Pancreas (tissue), 10 donors: ENCODE measurements at regions not wholly inside any gene's neighbourhood (a gene's known extent, or its start where the extent isn't known, plus 50 kb on each side); places are given as distances from the start of the nearest gene placed in this dataset.

ENCODE experiments used
- ATAC-seq, 4 donors: fragments of 200-7000 bp; cut with Tn5 transposase; one replicate each; pipeline versions ENCODE4 v1.8.0 to v1.9.1; 2020; ENCODE audit warnings: mild to moderate bottlenecking in 4 of 4, moderate library complexity in 4 of 4
- DNase-seq, 6 donors: peaks; one replicate each; pipeline ENCODE4 v3.0.0-alpha.2; 2020
- FAIRE-seq: peaks from 2 replicates; lab custom pipeline; 2012; peaks lifted over from hg19 to GRCh38; lab: Jason Lieb, UNC
- H3K27ac ChIP-seq, 4 donors: fragments of 200-600 bp; sonication (generic); 1 replicate in 3 of 4; 2 replicates in 1 of 4; pipeline versions ENCODE4 v1.5.0 to v1.8.0; 2020
- H3K27me3 ChIP-seq, 4 donors: fragments of 200-600 bp; one replicate each; pipeline ENCODE4 v1.8.0; 2021
- H3K36me3 ChIP-seq, 3 donors: fragments of 200-600 bp; sonication (generic) in 1 of 3; one replicate each; pipeline versions ENCODE4 v1.5.0 to v1.8.0; 2020 to 2021
- H3K4me1 ChIP-seq, 3 donors: fragments of 200-600 bp; one replicate each; pipeline ENCODE4 v1.8.0; 2021
- H3K4me3 ChIP-seq, 4 donors: fragments of 200-600 bp; sonication (generic) in 2 of 4; one replicate each; pipeline versions ENCODE4 v1.5.0 to v1.8.0; 2020 to 2021
- H3K9me3 ChIP-seq, 4 donors: fragments of 200-600 bp; one replicate each; pipeline ENCODE4 v1.8.0; 2021
- CTCF ChIP-seq, 4 donors: fragments of 200-600 bp; sonication (generic) in 3 of 4; IDR thresholded peaks; one replicate each; pipeline versions ENCODE4 v1.5.0 to v1.8.0; 2021; ENCODE audit warnings: antibody characterized with exemption in 4 of 4
- WGBS, 2 donors: extraction: QIAGEN DNeasy Blood & Tissue Kit; methylation state at CpG; one replicate each; pipeline ENCODE4 v1.1.7; 2013; 5-methylcytosine and 5-hydroxymethylcytosine counted together
- intact Hi-C, 3 donors: fragments of 100-400 bp; cut with DNase I; formaldehyde crosslinking; loops; one replicate each; pipeline versions ENCODE4 v1.11.1 to v1.14.2; 2022
- donor health status: healthy with polysubstance abuse.
- donor health status: DM: no; HTN: no; CAD: no; lungs with moderate emphysema.
- donor health status: DM: no; HTN: no; CAD: no.
- donor health status: control.
- donor health status: control.
- donor health status: Bipolar disorder and iron deficiency.
- donor health status: DM: yes; HTN: yes; CAD: no.
- donor health status: DM: no; HTN: no; CAD: no.
- donor health status: DM: no; HTN: no; CAD: no.
- donor health status: DM: yes; HTN: yes; CAD: no.

DNA sequence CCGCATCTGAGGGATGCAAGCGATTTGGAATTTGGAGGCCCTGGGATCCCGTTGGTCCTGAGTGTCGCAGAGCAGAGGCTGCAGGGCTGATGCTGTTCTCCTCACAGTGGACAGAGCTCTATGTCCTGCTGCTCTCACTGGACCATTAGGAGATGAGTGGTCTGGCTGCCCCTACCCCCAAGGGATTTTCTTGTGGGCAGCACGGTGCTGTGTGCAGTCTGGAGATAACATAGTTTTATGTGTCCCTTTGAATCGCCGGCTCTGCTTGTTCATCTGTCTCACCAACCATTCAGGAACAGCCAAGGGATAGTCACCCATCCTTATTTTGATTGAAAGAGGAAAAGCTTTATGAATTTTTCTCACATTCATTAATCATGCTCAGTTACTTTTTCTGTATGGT, 49.9 kb downstream of the CHRM3 start:
- no peaks in the 10 kb centered on the region for H3K4me1 ChIP-seq
- DNase-seq (no peak), ATAC-seq (no peak), FAIRE-seq (no peak)
- intact Hi-C loops, result no loop called here
- no peak overlapping the region for H3K27ac ChIP-seq
- H3K36me3 ChIP-seq, result no peaks in the 10 kb centered on the region
- H3K9me3 ChIP-seq, result no peaks in the 10 kb centered on the region
- no peak overlapping the region for H3K4me3 ChIP-seq
- no peak for TF ChIP-seq CTCF (IDR thresholded peaks at IDR 0.05)
- 85 to 88% methylated on average over 7 of the region's 7 CpGs for WGBS, 2 donors
- no peaks in the 10 kb centered on the region for H3K27me3 ChIP-seq

GRCh38 chr1:239437822-239438221, 51.5 kb downstream of the CHRM3 start:
- ATAC-seq, result peak in 1 of 4 donors; percentile 42
- DNase-seq, result no peak
- no peaks in the 10 kb centered on the region for H3K27me3 ChIP-seq
- FAIRE-seq, result no peak
- intact Hi-C loops, result no loop called here
- no peak overlapping the region for H3K4me3 ChIP-seq
- H3K9me3 ChIP-seq, result no peaks in the 10 kb centered on the region
- no peak for TF ChIP-seq CTCF (IDR thresholded peaks at IDR 0.05)
- no peak overlapping the region for H3K27ac ChIP-seq
- H3K4me1 ChIP-seq, result no peaks in the 10 kb centered on the region
- no peaks in the 10 kb centered on the region for H3K36me3 ChIP-seq

DNA sequence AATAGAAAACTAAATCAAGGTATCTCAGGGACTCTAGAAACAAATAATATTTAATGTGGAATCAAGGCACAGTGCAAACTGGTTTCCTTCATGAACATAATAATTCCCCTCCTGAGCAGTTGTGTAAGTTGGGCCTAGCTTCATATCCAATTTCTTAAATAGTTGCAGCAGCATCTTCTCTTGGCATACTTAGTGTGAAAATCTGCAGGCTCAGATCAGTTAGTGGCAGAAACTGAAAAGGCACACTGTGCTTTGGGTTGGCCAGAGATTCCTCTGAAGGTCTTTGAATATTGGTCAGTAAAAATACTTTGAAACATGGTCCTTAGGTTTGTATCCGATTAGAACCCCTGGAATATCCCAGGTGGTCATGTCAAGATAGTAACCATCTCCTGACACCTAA, 52.5 kb downstream of the CHRM3 start:
- no peak for TF ChIP-seq CTCF (IDR thresholded peaks at IDR 0.05)
- Histone ChIP-seq H3K27ac (no peak overlapping the region), H3K9me3 (no peaks in the 10 kb centered on the region), H3K4me3 (no peak overlapping the region), H3K27me3 (no peaks in the 10 kb centered on the region), H3K4me1 (no peaks in the 10 kb centered on the region), H3K36me3 (no peaks in the 10 kb centered on the region)
- FAIRE-seq, result no peak
- DNase-seq, result no peak
- intact Hi-C loops, result no loop called here
- no peak for ATAC-seq
- WGBS, 2 donors, result 88 to 97% methylated on average over 1 of the region's 1 CpG

DNA sequence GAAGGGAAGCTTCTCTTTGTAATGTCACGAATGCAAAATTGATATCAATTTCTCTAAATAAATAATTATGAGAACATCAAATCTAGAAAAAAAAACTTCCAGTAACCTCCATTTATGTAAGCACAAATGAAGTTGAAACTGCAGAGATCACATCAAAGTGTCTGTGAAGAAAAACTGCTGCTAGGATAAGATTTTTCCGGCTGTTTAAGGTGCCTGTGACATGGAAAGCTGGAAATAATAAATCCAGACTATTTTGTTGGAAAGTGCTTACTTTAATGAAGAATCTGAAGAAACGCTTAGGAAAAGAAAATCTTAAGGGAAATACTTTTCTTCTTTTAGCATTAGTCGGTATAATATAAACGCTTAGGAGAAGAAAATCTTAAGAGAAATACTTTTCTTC, 57.0 kb downstream of the CHRM3 start:
- 70 to 76% methylated on average over 5 of the region's 5 CpGs for WGBS, 2 donors
- H3K27me3 ChIP-seq, result no peaks in the 10 kb centered on the region
- no peak for TF ChIP-seq CTCF (IDR thresholded peaks at IDR 0.05)
- no peak for ATAC-seq
- H3K4me3 ChIP-seq, result no peak overlapping the region
- H3K27ac ChIP-seq, result no peak overlapping the region
- intact Hi-C loops, result no loop called here
- peaks cover 0 to under 1% (median 0%) of the 10 kb centered on the region in 3 donors for H3K4me1 ChIP-seq
- no peak for DNase-seq
- H3K36me3 ChIP-seq, result no peaks in the 10 kb centered on the region
- FAIRE-seq, result no peak
- H3K9me3 ChIP-seq, result no peaks in the 10 kb centered on the region

- FAIRE-seq (no peak), DNase-seq (no peak), ATAC-seq (no peak)
- TF ChIP-seq CTCF (IDR thresholded peaks at IDR 0.05), result no peak
- H3K27me3 ChIP-seq, result no peaks in the 10 kb centered on the region
- no peak overlapping the region for H3K27ac ChIP-seq
- intact Hi-C loops, result no loop called here
- no peak overlapping the region for H3K4me3 ChIP-seq
- no peaks in the 10 kb centered on the region for H3K36me3 ChIP-seq
- no peaks in the 10 kb centered on the region for H3K9me3 ChIP-seq
- H3K4me1 ChIP-seq, result peaks cover 6 to 12% (median 8%) of the 10 kb centered on the region in 3 donors
These were observed 60.2 kb downstream of the CHRM3 start for GRCh38 chr1:239446611-239447010.
